ENCODE measurements at regions not wholly inside any gene's neighbourhood (a gene's known extent, or its start where the extent isn't known, plus 50 kb on each side); places are given as distances from the start of the nearest gene placed in this dataset.
"Not testable (repeated sequence)": the region's sequence is repeated elsewhere in the genome, so short reads cannot be mapped to it uniquely, and the experiment has no call there.

DNA sequence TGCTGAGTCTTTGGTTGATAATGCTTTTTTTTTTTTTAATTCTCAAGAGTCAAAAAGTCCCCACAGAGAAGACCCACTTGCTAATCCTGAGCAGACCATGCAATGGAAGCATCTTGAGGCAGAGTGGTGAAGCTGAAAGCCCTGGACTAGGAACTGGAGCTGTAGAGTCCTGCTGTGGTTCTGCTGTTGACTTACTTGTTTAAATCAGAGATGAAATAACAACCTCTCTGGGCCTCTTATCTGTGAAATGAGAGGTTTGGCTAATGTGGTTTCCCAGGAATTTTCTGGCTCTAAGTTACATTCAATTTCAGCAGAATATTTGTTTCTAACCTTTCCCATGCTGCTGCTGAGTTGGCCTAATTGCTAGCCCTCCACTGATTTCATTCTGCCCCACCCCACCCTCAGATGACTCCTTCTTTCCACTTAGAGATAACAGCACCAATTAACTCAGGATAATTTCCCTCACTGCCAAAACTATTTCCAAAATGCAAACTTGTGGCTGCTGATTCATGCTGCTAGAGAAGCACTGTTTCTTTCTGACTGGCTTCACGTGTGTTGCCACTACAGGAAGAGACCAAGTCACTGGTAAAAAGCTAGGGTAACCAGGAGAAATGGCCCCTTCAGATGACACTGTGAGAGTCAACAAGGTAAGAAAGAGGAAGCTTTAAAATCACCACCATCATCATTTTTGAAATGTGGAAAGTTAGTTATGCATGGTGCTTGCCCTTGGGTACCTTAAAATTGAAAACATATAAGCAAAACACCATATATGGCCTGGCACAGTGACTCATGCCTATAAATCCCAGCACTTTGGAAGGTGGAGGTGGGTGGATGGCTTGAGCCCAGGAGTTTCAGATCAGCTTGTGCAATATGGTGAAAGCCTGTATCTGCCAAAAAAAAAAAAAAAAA, 326.4 kb downstream of the DCHS2 start:
- CTCF ChIA-PET = no interaction called here
- TF ChIP-seq TARDBP (IDR thresholded peaks at IDR 0.05) (no peak), ZNF384 (IDR thresholded peaks at IDR 0.05) (no peak), BHLHE40 (IDR thresholded peaks at IDR 0.05; ENCODE audit: borderline replicate concordance) (no peak), LEF1 (IDR thresholded peaks at IDR 0.05; ENCODE audit: borderline replicate concordance) (no peak), HDGF (IDR thresholded peaks at IDR 0.05; ENCODE audit: borderline replicate concordance) (no peak)
- POLR2A ChIA-PET = interaction anchor here (0.6 kb wide), 1 partner anchor 134 kb away, joined by 3 read pairs; no protein-coding TSS in a partner anchor
- DNase-seq (ENCODE audit: extremely low spot score) = no peak

DNA sequence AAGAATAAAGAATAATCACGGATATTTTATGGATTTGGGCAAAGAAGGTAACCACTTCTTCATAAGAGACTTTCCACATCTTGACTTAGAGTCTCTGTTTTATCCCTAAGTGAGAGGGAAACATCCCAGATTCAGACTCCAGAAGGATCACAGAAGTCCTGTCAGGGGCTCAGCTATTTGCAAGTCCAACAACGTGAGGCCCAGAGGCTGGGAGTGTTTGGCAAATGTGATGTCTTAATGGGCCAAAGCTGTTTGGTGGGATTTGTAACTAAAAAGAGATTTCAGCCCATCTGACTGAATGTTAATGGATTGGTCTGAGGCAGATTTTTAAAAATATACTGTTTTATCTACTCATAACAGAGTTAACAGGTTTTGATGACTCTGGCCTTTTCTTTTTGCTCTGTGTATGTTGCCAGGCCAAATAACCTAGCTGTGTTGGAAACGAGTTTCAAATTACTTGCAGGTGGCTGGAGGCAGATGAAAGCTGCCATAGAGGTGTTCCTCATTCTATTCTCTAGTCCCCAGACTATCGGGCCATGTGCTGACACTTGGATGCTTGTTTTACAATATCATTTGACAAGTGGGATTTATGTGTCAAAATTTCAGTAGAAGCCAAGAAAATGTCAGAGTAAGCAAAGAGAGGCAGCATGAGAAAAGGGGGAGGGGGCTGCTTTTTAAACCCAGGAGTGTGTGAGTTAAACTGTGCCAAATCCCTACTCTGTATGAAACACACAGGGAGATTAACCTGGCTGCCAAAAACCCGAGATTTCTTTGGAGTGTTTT, 330.9 kb downstream of the DCHS2 start:
- ChIA-PET POLR2A (no interaction called here), CTCF (no interaction called here)
- TF ChIP-seq ARNT (IDR thresholded peaks at IDR 0.05) = no peak
- no peak for TF ChIP-seq SP1 (IDR thresholded peaks at IDR 0.05)
- TF ChIP-seq FOXA1 (IDR thresholded peaks at IDR 0.05) = no peak
- DNase-seq (ENCODE audit: extremely low spot score) = no peak

DNA sequence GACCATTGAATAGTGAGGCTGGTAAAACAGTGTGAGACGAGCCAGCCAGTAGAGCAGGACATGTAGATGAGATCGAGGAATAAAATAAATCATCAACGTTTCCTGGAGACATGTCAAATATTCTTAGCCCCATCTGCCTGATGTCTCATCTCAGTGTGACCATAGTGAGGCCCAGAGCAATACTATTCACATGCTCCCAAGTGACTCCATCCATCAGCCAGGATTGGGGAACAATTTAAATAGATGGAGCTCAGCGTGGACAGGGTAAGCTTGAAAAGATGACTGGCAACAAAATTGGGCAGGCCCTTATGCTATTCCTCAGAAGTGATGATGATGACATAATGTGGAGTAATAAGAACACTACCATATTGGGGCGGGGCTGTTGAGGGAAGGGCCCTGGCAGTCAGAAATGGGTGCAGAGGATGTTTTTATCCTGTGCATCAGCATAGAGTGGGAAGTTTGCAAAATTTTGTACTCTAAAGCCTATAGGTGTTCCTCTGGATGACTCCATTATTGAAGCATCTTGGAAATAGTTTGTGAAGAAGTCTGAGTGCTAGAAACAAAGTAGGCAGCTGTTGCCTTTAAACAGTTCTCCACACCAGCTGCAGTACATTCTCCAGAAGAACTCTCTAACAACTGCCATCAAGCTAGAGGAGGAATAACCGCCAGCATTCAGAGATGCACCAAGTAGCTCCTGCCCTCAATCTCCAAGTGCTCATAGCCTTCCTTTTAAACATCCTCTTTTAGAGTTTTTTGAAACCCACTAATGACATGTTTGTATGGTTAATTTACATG, 333.0 kb downstream of the DCHS2 start:
- TF ChIP-seq BHLHE40 (IDR thresholded peaks at IDR 0.05; ENCODE audit: borderline replicate concordance) = no peak
- no peak for TF ChIP-seq FOXA1 (IDR thresholded peaks at IDR 0.05)
- no peak for TF ChIP-seq HDGF (IDR thresholded peaks at IDR 0.05; ENCODE audit: borderline replicate concordance)
- no peak for TF ChIP-seq SUZ12 (IDR thresholded peaks at IDR 0.05)
- TF ChIP-seq ZNF384 (IDR thresholded peaks at IDR 0.05) = no peak
- POLR2A ChIA-PET = no interaction called here
- no peak for DNase-seq (ENCODE audit: extremely low spot score)
- CTCF ChIA-PET = no interaction called here

DNA sequence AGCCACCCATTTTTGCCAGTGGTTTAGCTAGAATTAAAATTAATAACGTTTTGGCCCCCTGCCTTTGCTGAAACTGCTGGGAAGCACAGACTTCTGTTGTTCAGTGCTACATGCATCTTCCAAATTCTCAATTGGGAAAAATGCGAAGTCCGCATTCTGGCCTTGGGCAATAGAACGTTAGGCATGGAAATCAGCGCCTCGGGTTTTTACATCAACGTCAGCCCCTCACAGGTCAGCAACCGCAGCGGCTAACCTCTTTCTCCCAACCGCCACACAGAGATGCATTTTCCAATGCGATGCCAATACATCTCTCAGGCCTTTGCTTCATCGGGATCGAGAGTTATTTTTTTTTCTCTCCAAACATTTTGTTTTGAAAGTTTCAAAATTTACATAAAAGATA, 339.1 kb downstream of the DCHS2 start:
- DNase-seq (ENCODE audit: extremely low spot score) = no peak
- TF ChIP-seq TARDBP (IDR thresholded peaks at IDR 0.05) (no peak), NFRKB (IDR thresholded peaks at IDR 0.05) (no peak), FOXM1 (IDR thresholded peaks at IDR 0.05; ENCODE audit: borderline replicate concordance) (no peak), LEF1 (IDR thresholded peaks at IDR 0.05; ENCODE audit: borderline replicate concordance) (no peak), SP1 (IDR thresholded peaks at IDR 0.05) (no peak), HDGF (IDR thresholded peaks at IDR 0.05; ENCODE audit: borderline replicate concordance) (no peak), BHLHE40 (IDR thresholded peaks at IDR 0.05; ENCODE audit: borderline replicate concordance) (no peak)
- TF ChIP-seq, protein P1, sequence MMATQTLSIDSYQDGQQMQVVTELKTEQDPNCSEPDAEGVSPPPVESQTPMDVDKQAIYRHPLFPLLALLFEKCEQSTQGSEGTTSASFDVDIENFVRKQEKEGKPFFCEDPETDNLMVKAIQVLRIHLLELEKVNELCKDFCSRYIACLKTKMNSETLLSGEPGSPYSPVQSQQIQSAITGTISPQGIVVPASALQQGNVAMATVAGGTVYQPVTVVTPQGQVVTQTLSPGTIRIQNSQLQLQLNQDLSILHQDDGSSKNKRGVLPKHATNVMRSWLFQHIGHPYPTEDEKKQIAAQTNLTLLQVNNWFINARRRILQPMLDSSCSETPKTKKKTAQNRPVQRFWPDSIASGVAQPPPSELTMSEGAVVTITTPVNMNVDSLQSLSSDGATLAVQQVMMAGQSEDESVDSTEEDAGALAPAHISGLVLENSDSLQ (IDR thresholded peaks at IDR 0.05) = no peak
- POLR2A ChIA-PET = no interaction called here
- CTCF ChIA-PET = no interaction called here

DNA sequence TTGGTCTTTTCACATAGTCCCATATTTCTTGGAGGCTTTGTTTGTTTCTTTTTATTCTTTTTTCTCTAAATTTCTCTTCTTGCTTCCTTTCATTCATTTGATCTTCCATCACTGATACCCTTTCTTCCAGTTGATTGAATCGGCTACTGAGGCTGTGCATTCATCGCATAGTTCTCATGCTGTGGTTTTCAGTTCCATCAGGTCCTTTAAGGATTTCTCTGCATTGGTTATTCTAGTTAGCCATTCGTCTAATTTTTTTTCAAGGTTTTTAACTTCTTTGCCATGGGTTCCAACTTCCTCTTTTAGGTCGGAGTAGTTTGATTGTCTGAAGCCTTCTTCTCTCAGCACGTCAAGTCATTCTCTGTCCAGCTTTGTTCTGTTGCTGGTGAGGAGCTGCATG, 342.4 kb downstream of the DCHS2 start:
- DNase-seq (ENCODE audit: extremely low spot score); CTCF ChIA-PET; POLR2A ChIA-PET: not testable (repeated sequence)

DNA sequence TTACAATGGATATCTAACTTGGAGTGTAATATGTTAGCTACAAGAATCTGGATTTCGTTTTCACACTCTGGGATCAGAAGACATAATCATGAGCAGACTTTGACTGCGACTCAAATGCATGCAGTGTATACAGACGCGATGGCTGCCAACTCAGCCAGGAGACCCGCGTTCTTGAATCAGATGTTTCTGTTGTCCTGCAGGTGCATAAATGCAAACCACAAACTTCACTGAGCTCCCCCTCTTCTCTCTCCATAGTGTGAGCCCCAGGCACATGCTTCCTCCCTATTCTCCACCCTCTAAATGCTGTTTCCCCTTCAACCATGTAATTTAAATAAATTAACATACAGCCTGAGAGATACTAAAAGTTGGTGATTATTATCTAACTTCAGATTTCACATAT, 347.9 kb downstream of the DCHS2 start:
- CTCF ChIA-PET = no interaction called here
- DNase-seq (ENCODE audit: extremely low spot score) = no peak
- POLR2A ChIA-PET = no interaction called here

DNA sequence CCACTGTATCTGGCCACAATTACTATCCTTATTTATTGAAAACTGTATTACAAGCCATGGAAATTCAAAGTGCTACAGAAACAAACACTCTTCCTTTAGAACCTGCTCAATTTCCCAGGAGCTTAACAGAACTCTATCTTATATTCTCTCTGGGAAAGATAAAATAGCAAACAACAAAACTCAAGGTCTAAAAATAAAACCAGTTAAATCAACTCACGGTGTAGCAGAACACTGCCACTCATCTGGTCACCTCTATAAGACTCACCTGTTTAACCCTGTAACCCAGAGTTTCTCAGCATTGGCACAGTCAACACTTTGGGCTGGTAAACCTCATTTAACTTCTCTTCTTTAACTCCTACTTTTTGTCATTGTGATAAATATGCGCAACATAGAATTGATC, 348.9 kb downstream of the DCHS2 start:
- no peak for TF ChIP-seq ZNF384 (IDR thresholded peaks at IDR 0.05)
- no peak for TF ChIP-seq L3MBTL2 (conservative IDR thresholded peaks at IDR 0.05)
- TF ChIP-seq ARNT (IDR thresholded peaks at IDR 0.05) = no peak
- no peak for TF ChIP-seq CTBP1 (IDR thresholded peaks at IDR 0.05; ENCODE audit: borderline replicate concordance)
- TF ChIP-seq LEF1 (IDR thresholded peaks at IDR 0.05; ENCODE audit: borderline replicate concordance) = no peak
- TF ChIP-seq NFRKB (IDR thresholded peaks at IDR 0.05) = no peak
- TF ChIP-seq FOXK2 (IDR thresholded peaks at IDR 0.05) = no peak
- TF ChIP-seq, protein P1 (IDR thresholded peaks at IDR 0.05) = no peak
- TF ChIP-seq FOXM1 (IDR thresholded peaks at IDR 0.05; ENCODE audit: borderline replicate concordance) = no peak
- TF ChIP-seq SP1 (IDR thresholded peaks at IDR 0.05) = no peak
- TF ChIP-seq BHLHE40 (IDR thresholded peaks at IDR 0.05; ENCODE audit: borderline replicate concordance) = no peak
- no peak for TF ChIP-seq FOXA1 (IDR thresholded peaks at IDR 0.05)
- TF ChIP-seq SUZ12 (IDR thresholded peaks at IDR 0.05) = no peak
- no peak for TF ChIP-seq ELF4 (IDR thresholded peaks at IDR 0.05)
- TF ChIP-seq TARDBP (IDR thresholded peaks at IDR 0.05) = no peak
- no peak for TF ChIP-seq HDGF (IDR thresholded peaks at IDR 0.05; ENCODE audit: borderline replicate concordance)
- POLR2A ChIA-PET = no interaction called here
- CTCF ChIA-PET = no interaction called here
- DNase-seq (ENCODE audit: extremely low spot score) = no peak

More for the DNA sequence above, 347.9 kb downstream of the DCHS2 start:
- TF ChIP-seq CTBP1 (IDR thresholded peaks at IDR 0.05; ENCODE audit: borderline replicate concordance) = no peak
- TF ChIP-seq ELF4 (IDR thresholded peaks at IDR 0.05) = no peak
- TF ChIP-seq FOXK2 (IDR thresholded peaks at IDR 0.05) = no peak
- no peak for TF ChIP-seq ZNF384 (IDR thresholded peaks at IDR 0.05)
- TF ChIP-seq BHLHE40 (IDR thresholded peaks at IDR 0.05; ENCODE audit: borderline replicate concordance) = no peak
- TF ChIP-seq ARNT (IDR thresholded peaks at IDR 0.05) = no peak
- TF ChIP-seq TARDBP (IDR thresholded peaks at IDR 0.05) = no peak
- TF ChIP-seq NFRKB (IDR thresholded peaks at IDR 0.05) = no peak
